HepG2 (cell line): ENCODE measurements at regions not wholly inside any gene's neighbourhood (a gene's known extent, or its start where the extent isn't known, plus 50 kb on each side); places are given as distances from the start of the nearest gene placed in this dataset.
A peak's percentile ranks its signal among the peaks of the same experiment; 100 is the strongest.

ENCODE experiments used
- ATAC-seq: fragments of 200-7000 bp; cut with Tn5 transposase; 3 replicates; pipeline ENCODE4 v1.9.1; 2020; ENCODE audit warnings: mild to moderate bottlenecking, moderate library complexity
- BruUV-seq: library from RNA; stranded (reverse); fragments of 400-500 nt; replicated peaks from 2 replicates; lab custom pipeline; 2021; lab: Mats Ljungman, UMichigan
- CTCF ChIA-PET: fragments of 300-600 bp; formaldehyde crosslinking; extraction: SDS; loops from one replicate; lab custom pipeline; 2021; ENCODE audit warnings: low total read pairs, inconsistent platforms, low intra/inter-chr PET ratio; lab: Yijun Ruan, JAX
- POLR2A ChIA-PET: fragments of 350-600 bp; sonication (Branson Sonifier 250); formaldehyde crosslinking; loops from one replicate; lab custom pipeline; 2020; ENCODE audit warnings: antibody characterized with exemption, inconsistent platforms; lab: Yijun Ruan, JAX
- DNase-seq: peaks from one replicate; pipeline ENCODE4 v3.0.0-alpha.2; 2015; ENCODE audit warnings: low spot score
- FAIRE-seq: peaks from 3 replicates; lab custom pipeline; 2011; peaks lifted over from hg19 to GRCh38; lab: Jason Lieb, UNC
- H2AFZ ChIP-seq: one replicate; pipeline ENCODE4 v1.6.1; 2011; ENCODE audit warnings: low read length, inconsistent platforms
- H3K27ac ChIP-seq: fragments of 300-600 bp; 3 replicates; pipeline ENCODE4 v1.8.0; 2011; ENCODE audit warnings: mixed run types, mild to moderate bottlenecking, mixed read lengths, low read length, inconsistent platforms; ENCODE audit not compliant: insufficient read depth; ENCODE audit errors: extremely low read length
- H3K27me3 ChIP-seq, 2 experiments: fragments of 200-600 bp in 1 of 2; 2 replicates in 1 of 2; 3 replicates in 1 of 2; pipeline versions ENCODE4 v1.6.0 to v1.8.0; 2011; ENCODE audit warnings: low read length in 2 of 2, mild to moderate bottlenecking in 2 of 2, moderate library complexity in 2 of 2, inconsistent platforms in 1 of 2; ENCODE audit not compliant: insufficient read depth in 2 of 2, control insufficient read depth in 1 of 2
- H3K36me3 ChIP-seq, 2 experiments: fragments of 200-600 bp in 1 of 2; replicated peaks in 1 of 2; 2 replicates in 1 of 2; 3 replicates in 1 of 2; pipeline versions ENCODE4 v1.5.1 to v1.8.0; 2011; ENCODE audit warnings: low read length in 2 of 2, inconsistent platforms in 1 of 2; ENCODE audit not compliant: insufficient read depth in 2 of 2, control insufficient read depth in 1 of 2
- H3K4me1 ChIP-seq: 2 replicates; pipeline ENCODE4 v1.5.1; 2012; ENCODE audit warnings: low read length, inconsistent platforms; ENCODE audit not compliant: insufficient read depth
- H3K4me2 ChIP-seq: 2 replicates; pipeline ENCODE4 v1.6.0; 2011; ENCODE audit warnings: low read depth, low read length, inconsistent platforms
- H3K4me3 ChIP-seq, 3 experiments: fragments of 200-600 bp in 1 of 3; sonication (generic), shearing (Covaris generic) in 1 of 3; replicated peaks in 1 of 3; 2 replicates each; pipeline ENCODE4 v1.5.1; 2011 to 2016; ENCODE audit warnings: low read length in 3 of 3, inconsistent platforms in 2 of 3, low read depth in 2 of 3, mild to moderate bottlenecking in 2 of 3, control low read depth in 1 of 3, mixed read lengths in 1 of 3; ENCODE audit not compliant: insufficient read depth in 1 of 3
- H3K79me2 ChIP-seq: one replicate; pipeline ENCODE4 v1.6.1; 2011; ENCODE audit warnings: low read length, inconsistent platforms; ENCODE audit not compliant: insufficient read depth
- H3K9ac ChIP-seq: 2 replicates; pipeline ENCODE4 v1.6.0; 2011; ENCODE audit warnings: mild to moderate bottlenecking, low read depth, low read length, inconsistent platforms; ENCODE audit not compliant: insufficient read depth
- H3K9me3 ChIP-seq: 2 replicates; pipeline ENCODE4 v1.5.1; 2012; ENCODE audit warnings: mild to moderate bottlenecking, low read length
- H4K20me1 ChIP-seq: 2 replicates; pipeline ENCODE4 v1.6.0; 2011; ENCODE audit warnings: inconsistent platforms, mild to moderate bottlenecking, low read length, moderate library complexity; ENCODE audit not compliant: insufficient read depth
- KLF6 ChIP-seq: IDR thresholded peaks from 2 replicates; pipeline ENCODE4 v1.8.0; 2016; ENCODE audit warnings: missing biosample characterization, missing genetic modification reagents
- NFYB ChIP-seq: sonication (generic); formaldehyde crosslinking; IDR thresholded peaks from 2 replicates; pipeline ENCODE4 v1.4.0; 2020; ENCODE audit warnings: missing genetic modification reagents
- WGBS: methylation state at CpG from one replicate; pipeline ENCODE4 v1.1.6; 2017; ENCODE audit warnings: low lambda C conversion rate; 5-methylcytosine and 5-hydroxymethylcytosine counted together
- in situ Hi-C: cut with HindIII; loops from 2 replicates; pipeline ENCODE4 v1.10.0; 2017; ENCODE audit warnings: low pct_unique_long_range_greater_than_20kb; ENCODE audit not compliant: extremely low pct_ligation_motif_present
- intact Hi-C: fragments of 100-400 bp; cut with micrococcal nuclease; formaldehyde crosslinking; loops from one replicate; pipeline ENCODE4 v1.10.0; 2022; ENCODE audit not compliant: unreplicated experiment
- TF ChIP-seq, protein P1 (sequence below): fragments of 450-650 bp; IDR thresholded peaks from 2 replicates; pipeline ENCODE4 v1.6.1; 2017

DNA sequence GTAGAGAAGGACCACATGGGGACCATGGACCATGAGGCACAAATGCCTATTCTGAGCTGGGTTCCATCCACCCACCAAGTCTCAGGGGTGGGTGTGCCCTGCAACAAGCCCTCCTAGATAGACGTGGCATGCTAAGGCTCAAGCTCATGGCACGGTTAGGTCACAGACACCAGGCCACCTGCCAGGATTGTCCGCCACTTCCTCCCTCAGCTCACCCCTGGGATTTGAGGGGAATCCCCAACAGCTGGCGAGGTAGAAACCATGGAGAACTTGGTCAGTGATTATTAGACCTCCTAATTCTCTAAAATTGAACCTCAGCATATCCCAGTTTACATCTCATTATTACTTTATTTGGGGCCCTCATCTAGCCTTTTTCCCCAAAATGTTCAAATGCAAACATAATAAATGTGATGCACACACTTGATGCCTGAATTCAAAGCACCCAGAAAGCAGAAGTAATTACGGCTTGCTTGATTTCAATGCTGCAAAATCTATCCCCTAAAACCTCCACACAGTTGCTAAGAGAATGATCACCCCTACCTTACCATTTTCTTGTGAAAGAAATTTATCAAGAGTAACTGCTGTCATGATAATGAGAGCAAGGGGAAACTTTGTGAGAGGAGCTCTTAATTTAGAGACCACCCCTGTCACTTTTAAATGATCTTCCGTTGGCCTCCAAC, 366.6 kb upstream of the PFKP start:
- no peaks in the 10 kb centered on the region for H3K4me1 ChIP-seq
- DNase-seq (no peak), ATAC-seq (no peak), FAIRE-seq (no peak)
- H3K79me2 ChIP-seq = no peaks in the 10 kb centered on the region
- H3K4me3 ChIP-seq = no peak overlapping the region
- H2AFZ ChIP-seq = no peak overlapping the region
- H3K27ac ChIP-seq = no peak overlapping the region
- BruUV-seq = no TSS peak
- H4K20me1 ChIP-seq = no peaks in the 10 kb centered on the region
- H3K36me3 ChIP-seq = no peaks in the 10 kb centered on the region
- no peaks in the 10 kb centered on the region; a peak in 1 of 5 replicates for H3K27me3 ChIP-seq
- TF ChIP-seq KLF6 (CRISPR knock-in tag) = no peak
- H3K9ac ChIP-seq = no peak overlapping the region
- in situ Hi-C loops = no loop called here
- intact Hi-C loops = no loop called here
- 4% methylated on average over 3 of the region's 6 CpGs for WGBS
- H3K4me2 ChIP-seq = no peak overlapping the region
- ChIA-PET CTCF (no interaction called here), POLR2A (no interaction called here)
- no peaks in the 10 kb centered on the region for H3K9me3 ChIP-seq

GRCh38 chr10:2688958-2689357, 378.4 kb upstream of the PFKP start:
- H3K36me3 ChIP-seq = no peaks in the 10 kb centered on the region
- H3K27me3 ChIP-seq = no peaks in the 10 kb centered on the region; a peak in 1 of 5 replicates
- no peak for ATAC-seq
- no peak overlapping the region for H3K9ac ChIP-seq
- DNase-seq = no peak
- no TSS peak for BruUV-seq
- H4K20me1 ChIP-seq = no peaks in the 10 kb centered on the region
- WGBS = 0% methylated on average over 1 of the region's 1 CpG
- ChIA-PET CTCF (no interaction called here), POLR2A (no interaction called here)
- H3K79me2 ChIP-seq = no peaks in the 10 kb centered on the region
- H3K4me3 ChIP-seq = no peak overlapping the region
- H3K27ac ChIP-seq = no peak overlapping the region
- FAIRE-seq = no peak
- no peak overlapping the region for H2AFZ ChIP-seq
- no peak overlapping the region for H3K4me2 ChIP-seq
- TF ChIP-seq, protein P1, sequence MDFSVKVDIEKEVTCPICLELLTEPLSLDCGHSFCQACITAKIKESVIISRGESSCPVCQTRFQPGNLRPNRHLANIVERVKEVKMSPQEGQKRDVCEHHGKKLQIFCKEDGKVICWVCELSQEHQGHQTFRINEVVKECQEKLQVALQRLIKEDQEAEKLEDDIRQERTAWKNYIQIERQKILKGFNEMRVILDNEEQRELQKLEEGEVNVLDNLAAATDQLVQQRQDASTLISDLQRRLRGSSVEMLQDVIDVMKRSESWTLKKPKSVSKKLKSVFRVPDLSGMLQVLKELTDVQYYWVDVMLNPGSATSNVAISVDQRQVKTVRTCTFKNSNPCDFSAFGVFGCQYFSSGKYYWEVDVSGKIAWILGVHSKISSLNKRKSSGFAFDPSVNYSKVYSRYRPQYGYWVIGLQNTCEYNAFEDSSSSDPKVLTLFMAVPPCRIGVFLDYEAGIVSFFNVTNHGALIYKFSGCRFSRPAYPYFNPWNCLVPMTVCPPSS = 0 out of 2 replicates have a peak, but pooled peaks have one; percentile 85
- TF ChIP-seq NFYB (CRISPR knock-in tag) = no peak
- no peaks in the 10 kb centered on the region for H3K9me3 ChIP-seq
- H3K4me1 ChIP-seq = no peaks in the 10 kb centered on the region
- in situ Hi-C loops (no loop called here), intact Hi-C loops (no loop called here)
